Muscle layer of duodenum (tissue), 2 donors: ENCODE measurements at regions not wholly inside any gene's neighbourhood (a gene's known extent, or its start where the extent isn't known, plus 50 kb on each side); places are given as distances from the start of the nearest gene placed in this dataset.
"Not testable (repeated sequence)": the region's sequence is repeated elsewhere in the genome, so short reads cannot be mapped to it uniquely, and the experiment has no call there.

Experiments
- H3K27ac ChIP-seq: one replicate; pipeline ENCODE4 v1.7.0; 2013; ENCODE audit warnings: mild to moderate bottlenecking, low read length
- H3K27me3 ChIP-seq: one replicate; pipeline ENCODE4 v1.7.0; 2013; ENCODE audit warnings: low read depth, mild to moderate bottlenecking, control low read depth, low read length
- H3K36me3 ChIP-seq, 2 donors: one replicate each; pipeline ENCODE4 v1.7.0; 2013; ENCODE audit warnings: low read length in 2 of 2, control low read depth in 1 of 2, mild to moderate bottlenecking in 1 of 2; ENCODE audit not compliant: insufficient read depth in 2 of 2, control insufficient read depth in 1 of 2
- H3K4me1 ChIP-seq, 2 donors: one replicate each; pipeline ENCODE4 v1.7.0; 2013; ENCODE audit warnings: low read length in 2 of 2, mild to moderate bottlenecking in 2 of 2, control low read depth in 1 of 2, moderate library complexity in 1 of 2; ENCODE audit not compliant: insufficient read depth in 2 of 2, control insufficient read depth in 1 of 2
- H3K4me3 ChIP-seq, 2 donors: one replicate each; pipeline ENCODE4 v1.7.0; 2013; ENCODE audit warnings: low read length in 2 of 2, low read depth in 1 of 2, mild to moderate bottlenecking in 1 of 2
- H3K9me3 ChIP-seq, 2 donors: one replicate each; pipeline ENCODE4 v1.7.0; 2013; ENCODE audit warnings: low read length in 2 of 2, control low read depth in 1 of 2, mild to moderate bottlenecking in 1 of 2; ENCODE audit not compliant: control insufficient read depth in 1 of 2
- donor health status: healthy.

DNA sequence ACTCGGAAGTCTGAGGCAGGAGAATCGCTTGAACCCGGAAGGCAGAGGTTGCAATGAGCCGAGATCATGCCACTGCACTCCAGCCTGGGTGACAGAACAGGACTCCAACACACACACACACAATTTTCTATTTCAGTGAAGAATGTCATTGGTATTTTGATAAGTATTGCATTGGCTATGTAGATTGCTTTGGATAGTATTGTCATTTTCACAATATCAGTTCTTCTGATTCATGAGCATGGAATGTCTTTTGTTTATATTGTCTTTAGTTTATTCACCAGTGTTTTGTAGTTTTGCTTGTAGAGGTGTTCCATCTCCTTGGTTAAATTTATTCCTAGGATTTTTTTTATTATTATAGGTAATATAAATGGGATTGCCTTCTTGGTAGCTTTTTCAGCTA, 693.4 kb upstream of the SYT4 start:
- Histone ChIP-seq H3K36me3 (no peaks in the 10 kb centered on the region), H3K9me3 (no peaks in the 10 kb centered on the region), H3K27me3 (no peaks in the 10 kb centered on the region), H3K27ac (no peak overlapping the region), H3K4me1 (no peaks in the 10 kb centered on the region), H3K4me3 (no peak overlapping the region)

GRCh38 chr18:43978174-43978573, 700.9 kb upstream of the SYT4 start:
- H3K4me3 ChIP-seq, result no peak overlapping the region
- H3K36me3 ChIP-seq, result no peaks in the 10 kb centered on the region
- no peaks in the 10 kb centered on the region for H3K4me1 ChIP-seq
- H3K9me3 ChIP-seq, result no peaks in the 10 kb centered on the region
- no peak overlapping the region for H3K27ac ChIP-seq
- no peaks in the 10 kb centered on the region for H3K27me3 ChIP-seq

- H3K36me3 ChIP-seq, result no peaks in the 10 kb centered on the region
- H3K27ac ChIP-seq, result no peak overlapping the region
- peaks cover 0 to 3% of the 10 kb centered on the region in 2 donors for H3K9me3 ChIP-seq
- no peaks in the 10 kb centered on the region for H3K4me1 ChIP-seq
- H3K4me3 ChIP-seq, result no peak overlapping the region
- H3K27me3 ChIP-seq, result no peaks in the 10 kb centered on the region
Measured at GRCh38 chr18:43982582-43982981, 698.1 kb upstream of the SETBP1 start.

DNA sequence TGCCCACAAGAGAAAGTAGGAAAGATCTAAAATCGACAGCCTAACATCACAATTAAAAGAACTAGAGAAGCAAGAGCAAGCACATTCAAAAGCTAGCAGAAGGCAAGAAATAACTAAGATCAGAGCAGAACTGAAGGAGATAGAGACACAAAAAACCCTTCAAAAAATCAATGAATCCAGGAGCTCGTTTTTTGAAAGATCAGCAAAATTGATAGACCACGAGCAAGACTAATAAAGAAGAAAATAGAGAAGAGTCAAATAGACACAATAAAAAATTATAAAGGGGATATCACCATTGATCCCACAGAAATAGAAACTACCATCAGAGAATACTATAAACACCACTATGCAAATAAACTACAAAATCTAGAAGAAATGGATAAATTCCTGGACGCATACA, 693.6 kb upstream of the SETBP1 start:
- not testable (repeated sequence) for H3K36me3 ChIP-seq, H3K9me3 ChIP-seq, H3K4me3 ChIP-seq, H3K4me1 ChIP-seq, H3K27me3 ChIP-seq, H3K27ac ChIP-seq

DNA sequence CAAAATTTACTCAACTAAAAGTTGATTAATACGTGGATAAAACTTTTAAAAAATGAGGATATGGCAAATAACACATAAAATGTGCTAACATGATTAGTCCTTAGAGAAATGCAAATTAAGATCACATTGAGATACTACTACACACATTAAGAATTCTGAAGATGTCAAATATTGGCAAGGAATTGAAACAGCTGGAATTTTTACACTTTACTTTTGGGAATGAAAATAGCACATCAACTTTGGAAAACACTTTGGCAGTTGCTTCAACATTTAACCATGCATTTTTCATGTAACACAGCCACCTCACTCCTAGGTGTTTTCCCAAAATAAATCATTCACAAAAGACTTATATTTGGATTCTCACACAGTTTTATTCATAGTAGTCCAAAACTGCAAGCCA, 687.9 kb upstream of the SETBP1 start:
- Histone ChIP-seq H3K4me1 (no peaks in the 10 kb centered on the region), H3K9me3 (no peaks in the 10 kb centered on the region), H3K36me3 (no peaks in the 10 kb centered on the region), H3K27ac (no peak overlapping the region), H3K4me3 (no peak overlapping the region), H3K27me3 (no peaks in the 10 kb centered on the region)

DNA sequence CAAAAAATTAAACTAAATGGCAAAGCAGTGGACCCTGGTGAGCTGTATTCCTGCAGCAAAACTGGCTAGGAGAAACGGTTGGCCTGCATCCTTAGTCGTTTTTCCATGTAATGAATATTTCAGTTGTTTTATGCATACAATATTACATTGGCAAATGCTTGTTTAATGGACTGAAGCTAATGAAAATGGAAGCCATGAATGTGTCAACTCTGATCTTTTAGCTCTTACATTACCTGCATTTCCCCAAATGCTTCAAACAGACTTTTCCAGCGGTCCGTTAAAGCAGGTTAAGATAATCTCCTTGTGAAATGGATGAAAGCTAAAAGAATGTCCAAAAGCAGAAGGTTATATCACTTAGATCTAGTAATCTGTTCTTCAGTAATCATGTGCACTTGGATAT, 686.3 kb upstream of the SETBP1 start:
- no peaks in the 10 kb centered on the region for H3K36me3 ChIP-seq

DNA sequence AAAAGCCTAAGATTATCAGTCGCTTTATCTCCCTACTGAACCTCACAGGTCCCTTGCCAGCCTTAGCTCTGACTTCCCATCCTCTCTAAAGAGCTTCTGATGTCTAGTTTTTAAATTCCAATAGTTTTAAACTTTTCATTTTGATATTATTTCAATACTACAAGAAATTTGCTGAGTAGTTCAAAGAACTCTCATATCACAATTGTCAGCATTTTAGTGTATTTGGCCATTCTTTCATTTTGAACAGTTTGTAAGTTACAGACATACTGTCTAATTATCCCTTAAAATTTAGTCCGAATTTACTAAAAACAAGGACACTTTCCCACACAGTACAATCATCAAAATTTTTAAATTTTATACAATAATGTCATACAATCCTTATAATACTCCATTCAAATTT, 666.8 kb upstream of the SETBP1 start:
- H3K27ac ChIP-seq, result no peak overlapping the region
- H3K27me3 ChIP-seq, result no peaks in the 10 kb centered on the region
- no peaks in the 10 kb centered on the region for H3K4me1 ChIP-seq
- no peaks in the 10 kb centered on the region for H3K36me3 ChIP-seq
- H3K9me3 ChIP-seq, result no peaks in the 10 kb centered on the region
- H3K4me3 ChIP-seq, result no peak overlapping the region

More for the DNA sequence above, 686.3 kb upstream of the SETBP1 start:
- Histone ChIP-seq H3K27ac (no peak overlapping the region), H3K4me3 (no peak overlapping the region), H3K9me3 (no peaks in the 10 kb centered on the region), H3K4me1 (no peaks in the 10 kb centered on the region), H3K27me3 (no peaks in the 10 kb centered on the region)

DNA sequence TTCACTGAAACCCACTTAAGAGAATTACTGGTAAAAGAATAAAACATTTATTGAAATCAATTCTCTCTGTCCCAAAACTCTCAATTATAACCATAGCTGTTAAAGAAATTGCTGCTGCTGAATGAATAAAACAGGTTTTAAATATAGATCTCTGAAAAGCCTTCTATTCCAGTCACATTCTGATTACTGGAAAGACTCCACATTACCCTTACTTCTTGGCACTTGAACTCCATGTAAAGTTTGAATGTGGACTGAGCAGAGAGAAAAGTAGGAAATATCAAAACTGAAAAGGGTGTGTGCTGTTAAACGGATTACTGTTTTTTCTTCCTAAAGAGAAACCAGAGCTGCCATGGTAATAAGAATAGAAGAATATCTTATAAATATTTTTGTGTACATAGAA, 655.3 kb upstream of the SETBP1 start:
- Histone ChIP-seq H3K4me3 (no peak overlapping the region), H3K9me3 (no peaks in the 10 kb centered on the region), H3K27me3 (no peaks in the 10 kb centered on the region), H3K36me3 (no peaks in the 10 kb centered on the region), H3K4me1 (no peaks in the 10 kb centered on the region), H3K27ac (no peak overlapping the region)

- no peaks in the 10 kb centered on the region for H3K36me3 ChIP-seq
- no peaks in the 10 kb centered on the region for H3K4me1 ChIP-seq
- no peaks in the 10 kb centered on the region for H3K27me3 ChIP-seq
- no peaks in the 10 kb centered on the region for H3K9me3 ChIP-seq
- no peak overlapping the region for H3K4me3 ChIP-seq
- no peak overlapping the region for H3K27ac ChIP-seq
Measured at GRCh38 chr18:44028109-44028508, 652.6 kb upstream of the SETBP1 start.

- peaks cover 0 to 4% of the 10 kb centered on the region in 2 donors for H3K4me1 ChIP-seq
- no peaks in the 10 kb centered on the region for H3K27me3 ChIP-seq
- no peaks in the 10 kb centered on the region for H3K36me3 ChIP-seq
- no peak overlapping the region for H3K4me3 ChIP-seq
- H3K27ac ChIP-seq, result no peak overlapping the region
- H3K9me3 ChIP-seq, result no peaks in the 10 kb centered on the region
Measured at GRCh38 chr18:44031063-44031462, 649.6 kb upstream of the SETBP1 start.

- no peak overlapping the region for H3K27ac ChIP-seq
- no peaks in the 10 kb centered on the region for H3K27me3 ChIP-seq
- H3K4me1 ChIP-seq, result peaks cover 0 to 4% of the 10 kb centered on the region in 2 donors
Measured at GRCh38 chr18:44033144-44033701, 647.5 kb upstream of the SETBP1 start.

GRCh38 chr18:44035554-44035953, 645.1 kb upstream of the SETBP1 start:
- Histone ChIP-seq H3K4me1 (peaks cover 0 to 4% of the 10 kb centered on the region in 2 donors), H3K36me3 (no peaks in the 10 kb centered on the region), H3K4me3 (no peak overlapping the region), H3K9me3 (no peaks in the 10 kb centered on the region), H3K27ac (no peak overlapping the region), H3K27me3 (no peaks in the 10 kb centered on the region)

More at GRCh38 chr18:44033144-44033701, 647.5 kb upstream of the SETBP1 start:
- no peaks in the 10 kb centered on the region for H3K9me3 ChIP-seq
- H3K4me3 ChIP-seq, result no peak overlapping the region
- H3K36me3 ChIP-seq, result no peaks in the 10 kb centered on the region
